ENCODE measurements at regions not wholly inside any gene's neighbourhood (a gene's known extent, or its start where the extent isn't known, plus 50 kb on each side); places are given as distances from the start of the nearest gene placed in this dataset.

DNA sequence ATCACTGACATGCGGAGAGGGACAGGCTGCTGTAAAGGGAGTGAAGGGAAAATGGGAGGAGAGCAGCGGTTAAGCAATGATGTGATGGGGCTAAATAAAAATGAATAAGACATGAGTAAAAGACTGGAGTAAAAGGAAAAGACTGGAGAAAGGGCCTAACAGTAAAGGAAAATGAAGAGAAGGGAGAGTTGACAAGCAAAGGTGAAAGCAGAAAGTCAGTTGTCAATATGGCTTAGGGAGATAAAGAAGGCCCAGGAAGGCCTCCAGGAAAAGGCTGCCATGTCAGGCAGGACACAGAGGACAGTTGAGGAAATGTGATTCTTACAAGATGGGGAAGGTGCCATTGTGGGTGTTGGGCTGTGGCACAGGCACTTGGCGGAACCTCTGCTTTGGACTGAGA is 98.9 kb upstream of the AMZ2 start:
- TF ChIP-seq GATA2 (IDR thresholded peaks at IDR 0.05; ENCODE audit: low read depth, low read length) (no peak), GATA3 (IDR thresholded peaks at IDR 0.05; ENCODE audit: low read depth, low read length) (no peak)

All from SH-SY5Y (cell line).